Hindlimb muscle (tissue), 1 donor: ENCODE measurements at regions not wholly inside any gene's neighbourhood (a gene's known extent, or its start where the extent isn't known, plus 50 kb on each side); places are given as distances from the start of the nearest gene placed in this dataset.

Experiments used
- DNase-seq: peaks from one replicate; pipeline ENCODE4 v3.0.0-alpha.2; 2013

GRCh38 chr10:118537623-118538022 is 57.8 kb downstream of the PRLHR start:
- no peak for DNase-seq

DNA sequence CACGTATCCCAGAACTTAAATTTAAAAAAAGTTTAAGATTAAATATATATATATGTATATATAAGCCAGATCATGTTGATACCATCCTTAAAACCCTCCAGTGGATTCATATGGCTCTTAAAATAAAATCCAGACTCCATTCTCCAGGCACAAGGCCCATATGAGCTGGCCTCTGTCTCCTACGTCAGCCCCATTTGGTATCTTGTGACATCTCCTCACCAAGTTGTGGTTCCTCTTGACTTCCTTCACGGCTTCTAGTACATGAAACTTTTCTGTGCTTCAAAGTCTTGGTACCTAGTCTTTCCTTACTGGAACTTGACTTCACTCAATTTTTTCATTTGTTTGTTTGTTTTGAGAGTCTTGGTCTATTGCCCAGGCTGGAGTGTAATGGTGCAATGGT is 61.3 kb downstream of the PRLHR start:
- no peak for DNase-seq

GRCh38 chr10:118531105-118531852 is 64.2 kb downstream of the PRLHR start:
- DNase-seq = peak; percentile 19

DNA sequence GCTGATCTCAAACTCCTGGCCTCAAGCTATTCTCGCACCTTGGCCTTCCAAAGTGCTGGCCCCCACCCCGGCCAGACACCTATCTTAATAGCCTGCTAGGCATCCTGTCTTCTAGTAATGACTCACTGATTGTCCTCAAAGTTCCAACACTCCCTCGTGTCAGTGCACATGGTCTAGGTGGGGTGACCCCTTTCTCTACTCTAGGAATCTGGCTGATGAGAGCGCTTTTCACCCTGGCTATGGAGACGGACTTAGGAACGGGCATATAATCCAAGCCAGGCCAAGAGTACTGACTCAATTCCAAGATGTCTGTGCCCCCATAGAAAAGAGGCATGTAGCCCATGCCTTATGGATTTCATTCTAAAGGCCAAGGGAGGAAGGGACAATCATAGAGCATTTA is 67.0 kb downstream of the PRLHR start:
- DNase-seq = no peak

- no peak for DNase-seq
Measured at GRCh38 chr10:118523775-118524174, 71.7 kb downstream of the PRLHR start.

DNA sequence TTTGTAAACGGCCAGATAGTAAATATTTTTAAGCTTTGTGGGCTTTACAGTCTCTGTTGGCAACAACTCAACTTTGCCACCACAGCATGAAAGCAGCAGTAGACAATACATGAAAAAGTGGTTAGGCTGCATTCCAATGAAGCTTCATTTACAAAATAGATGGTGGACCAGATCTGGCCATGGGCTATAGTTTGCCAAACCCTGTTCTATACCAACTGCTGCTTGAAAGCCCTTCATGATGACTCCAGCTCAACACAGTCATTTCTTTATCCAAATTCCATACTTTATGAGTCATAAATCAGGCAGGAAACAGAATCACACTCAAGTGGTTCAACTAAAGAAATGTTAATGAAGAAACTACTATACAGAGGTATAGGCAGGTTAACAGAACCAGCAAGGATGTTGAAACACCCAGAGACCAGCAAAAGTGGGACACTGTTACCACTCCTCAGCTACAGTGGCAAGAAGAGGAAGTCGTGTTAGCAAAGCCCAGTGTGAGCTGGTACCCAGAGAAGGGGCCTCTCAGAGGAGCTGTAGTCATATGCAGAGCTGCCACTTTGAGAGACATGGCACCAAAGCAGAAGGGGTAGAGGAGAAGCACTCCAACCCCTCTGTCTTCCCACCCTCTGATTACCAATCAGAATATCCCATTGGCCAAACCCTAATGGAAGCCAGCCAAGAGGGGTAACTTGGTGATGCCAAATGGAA is 72.5 kb downstream of the PRLHR start:
- DNase-seq = no peak

GRCh38 chr10:118521415-118522117 is 73.9 kb downstream of the PRLHR start:
- DNase-seq = no peak

- no peak for DNase-seq
Measured at GRCh38 chr10:118520116-118520742, 75.2 kb downstream of the PRLHR start.

- no peak for DNase-seq
Measured at GRCh38 chr10:118518095-118518494, 77.4 kb downstream of the PRLHR start.

- DNase-seq = no peak
Measured at GRCh38 chr10:118516716-118517115, 78.7 kb downstream of the PRLHR start.

DNA sequence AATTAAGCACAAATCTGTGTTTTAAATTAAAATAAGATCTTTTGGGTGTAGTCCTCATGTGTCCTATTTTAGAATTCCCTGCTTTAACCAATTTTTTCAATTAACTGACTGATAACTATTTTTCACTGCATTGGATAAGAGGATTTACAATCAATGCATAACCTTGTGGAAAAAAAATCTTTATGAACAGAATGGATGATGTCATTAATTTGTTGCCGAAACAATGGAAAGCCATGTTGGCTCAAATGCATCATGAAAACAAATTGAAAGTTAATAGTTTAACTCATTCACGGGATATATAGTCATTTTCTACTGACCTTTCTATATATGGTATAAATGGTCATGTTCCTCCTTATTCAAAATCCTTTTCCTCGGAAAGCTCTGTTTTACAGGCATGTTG is 82.3 kb downstream of the PRLHR start:
- no peak for DNase-seq

DNA sequence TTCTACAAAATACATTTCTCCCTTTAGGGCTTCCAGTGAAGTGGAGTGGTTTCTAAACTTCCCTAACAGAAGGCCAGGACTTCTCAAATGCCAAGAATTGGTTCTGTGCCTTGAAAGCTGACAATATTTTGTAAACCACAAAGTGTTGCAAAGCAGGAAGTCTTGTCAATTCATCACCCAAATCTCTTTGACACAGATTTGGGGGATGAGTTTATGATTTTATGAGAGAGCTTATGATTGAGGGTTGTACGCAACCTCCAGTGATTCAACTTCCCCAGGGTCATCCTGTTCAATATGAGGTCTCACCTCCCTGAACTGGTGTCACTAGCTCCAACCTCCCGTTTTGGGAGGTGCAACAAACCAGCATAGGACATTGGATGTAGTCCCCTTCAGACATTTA is 83.7 kb downstream of the PRLHR start:
- no peak for DNase-seq

DNA sequence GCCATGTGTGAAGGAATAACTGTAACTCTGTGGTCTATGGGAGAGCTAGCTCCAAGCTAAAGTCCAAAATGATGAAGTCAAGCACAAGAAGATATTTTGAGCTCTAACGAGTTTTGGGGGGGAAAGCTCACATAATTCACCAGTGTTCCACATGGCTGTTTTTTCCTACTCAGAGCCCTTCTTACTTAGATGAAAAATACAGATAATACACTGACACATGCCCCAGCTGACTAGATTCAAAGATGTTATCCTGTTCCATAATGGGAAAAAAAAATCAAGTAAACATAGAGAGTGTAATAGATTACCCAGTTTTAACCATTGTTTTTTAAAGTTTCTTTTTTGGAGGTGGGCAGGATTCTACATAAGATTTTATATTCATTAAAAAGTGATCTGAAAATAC is 86.6 kb downstream of the PRLHR start:
- DNase-seq = no peak

GRCh38 chr10:118508355-118508754 is 87.1 kb downstream of the PRLHR start:
- DNase-seq = no peak

GRCh38 chr10:118506671-118507590 is 88.5 kb downstream of the PRLHR start:
- DNase-seq = no peak

GRCh38 chr10:118505363-118505762 is 90.1 kb downstream of the PRLHR start:
- no peak for DNase-seq

GRCh38 chr10:118504467-118505205 is 90.8 kb downstream of the PRLHR start:
- DNase-seq = no peak

GRCh38 chr10:118504044-118504443 is 91.4 kb downstream of the PRLHR start:
- DNase-seq = no peak

GRCh38 chr10:118503192-118503591 is 92.3 kb downstream of the PRLHR start:
- no peak for DNase-seq

DNA sequence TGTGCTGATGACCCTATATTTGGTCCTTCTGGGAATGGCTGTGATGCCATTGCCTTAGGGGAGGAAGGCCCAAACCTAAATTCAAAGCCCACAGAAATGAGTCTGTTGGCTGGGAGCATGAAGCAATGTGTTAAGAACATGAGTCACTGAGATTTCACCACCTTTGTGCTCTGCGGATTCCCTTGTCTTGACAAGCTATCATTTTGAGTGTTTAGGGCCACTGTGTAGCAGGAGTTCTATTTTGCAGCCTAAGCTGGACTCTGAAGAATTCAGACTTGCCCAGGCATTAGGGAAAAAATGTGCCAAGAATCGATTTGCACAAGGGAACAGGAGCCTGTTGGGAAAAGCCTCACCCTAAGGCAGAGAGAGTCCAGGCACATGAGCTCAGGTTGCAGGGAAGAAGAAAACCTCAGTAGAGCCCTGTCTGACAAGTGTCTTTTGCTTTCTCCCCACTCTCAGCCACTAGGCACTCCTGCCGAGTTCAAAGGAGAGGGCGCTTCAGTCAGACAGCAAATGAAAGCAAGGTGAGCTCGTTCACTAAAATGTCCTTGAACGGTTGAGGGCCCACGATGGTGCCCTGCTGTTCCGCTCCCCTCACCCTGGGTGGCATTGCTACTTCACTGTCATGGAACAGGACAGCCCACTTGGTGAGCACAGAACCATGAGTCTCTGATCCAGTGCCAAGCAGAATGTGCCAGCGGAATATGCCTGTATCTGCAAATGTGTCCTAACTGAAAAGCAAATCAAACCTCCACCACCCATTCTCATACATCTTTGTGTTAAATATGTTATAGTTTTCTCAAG is 93.6 kb downstream of the PRLHR start:
- DNase-seq = no peak
